Panc1 (cell line): ENCODE measurements at regions not wholly inside any gene's neighbourhood (a gene's known extent, or its start where the extent isn't known, plus 50 kb on each side); places are given as distances from the start of the nearest gene placed in this dataset.

ENCODE experiments used
- ATAC-seq: fragments of 200-7000 bp; cut with Tn5 transposase; 2 replicates; pipeline ENCODE4 v1.9.1; 2020; ENCODE audit warnings: mild to moderate bottlenecking, moderate library complexity
- BruUV-seq: library from RNA; stranded (reverse); fragments of 400-500 nt; replicated peaks from 2 replicates; lab custom pipeline; 2021; lab: Mats Ljungman, UMichigan
- CTCF ChIA-PET: fragments of 300-600 bp; sonication (Branson Sonifier 250); formaldehyde crosslinking; loops from one replicate; lab custom pipeline; 2022; ENCODE audit warnings: antibody characterized with exemption; lab: Charles Lee
- POLR2A ChIA-PET: fragments of 300-600 bp; sonication (Branson Sonifier 250); formaldehyde crosslinking; loops from one replicate; lab custom pipeline; 2022; ENCODE audit warnings: antibody characterized with exemption; lab: Charles Lee
- DNase-seq: peaks from one replicate; pipeline ENCODE4 v3.0.0-alpha.2; 2010; ENCODE audit warnings: low read depth, low spot score
- H3K27ac ChIP-seq: 2 replicates; pipeline ENCODE4 v1.5.1; 2011; ENCODE audit warnings: mild to moderate bottlenecking, low read length, inconsistent platforms
- H3K27me3 ChIP-seq: fragments of 200-500 bp; sonication (Bioruptor generic); 2 replicates; pipeline ENCODE4 v1.6.0; 2014; ENCODE audit warnings: low read length, inconsistent platforms; ENCODE audit not compliant: control insufficient read depth, insufficient read depth
- H3K36me3 ChIP-seq: fragments of 200-500 bp; sonication (Bioruptor generic); 2 replicates; pipeline ENCODE4 v1.5.1; 2014; ENCODE audit warnings: inconsistent platforms, mild to moderate bottlenecking, low read length, moderate library complexity; ENCODE audit not compliant: control insufficient read depth, insufficient read depth
- H3K4me1 ChIP-seq: 2 replicates; pipeline ENCODE4 v1.5.1; 2011; ENCODE audit warnings: inconsistent platforms, mild to moderate bottlenecking, low read length, moderate library complexity; ENCODE audit not compliant: control insufficient read depth, insufficient read depth
- H3K4me3 ChIP-seq, 2 experiments: 2 replicates each; pipeline ENCODE4 v1.5.1; 2011 to 2012; ENCODE audit warnings: low read depth in 2 of 2, low read length in 2 of 2, mild to moderate bottlenecking in 2 of 2, inconsistent platforms in 1 of 2, moderate library complexity in 1 of 2
- H3K9me3 ChIP-seq: fragments of 200-500 bp; sonication (Bioruptor generic); 2 replicates; pipeline ENCODE4 v1.5.1; 2014; ENCODE audit warnings: low read depth, mild to moderate bottlenecking, inconsistent platforms, low read length, moderate library complexity; ENCODE audit not compliant: control insufficient read depth, insufficient read depth
- POLR2AphosphoS5 ChIP-seq: IDR thresholded peaks from 2 replicates; pipeline ENCODE4 v1.6.1; 2012; ENCODE audit warnings: mild to moderate bottlenecking, low read depth, low read length, moderate library complexity
- SIN3A ChIP-seq: IDR thresholded peaks from 2 replicates; pipeline ENCODE4 v1.6.1; 2012; ENCODE audit warnings: low read depth, mild to moderate bottlenecking, low read length, moderate library complexity, borderline replicate concordance; ENCODE audit not compliant: insufficient read depth
- TCF7L2 ChIP-seq: IDR thresholded peaks from 2 replicates; pipeline ENCODE4 v1.6.1; 2011; ENCODE audit warnings: mild to moderate bottlenecking, low read depth, low read length, inconsistent platforms
- in situ Hi-C: cut with HindIII; loops from 2 replicates; pipeline ENCODE4 v1.10.0; 2016; ENCODE audit warnings: low sequenced_read_pairs, low pct_unique_long_range_greater_than_20kb
- intact Hi-C: fragments of 100-400 bp; cut with micrococcal nuclease; formaldehyde crosslinking; loops from one replicate; pipeline ENCODE4 v1.10.0; 2022; ENCODE audit not compliant: unreplicated experiment
- TF ChIP-seq, protein P1 (sequence below), 2 experiments: IDR thresholded peaks; 2 replicates each; pipeline ENCODE4 v1.6.1; 2011 to 2012; ENCODE audit warnings: low read depth in 2 of 2, control low read depth in 1 of 2, low read length in 1 of 2, mild to moderate bottlenecking in 1 of 2, moderate library complexity in 1 of 2; ENCODE audit not compliant: insufficient read depth in 1 of 2
- TF ChIP-seq, protein P2 (sequence below): fragments of 450-650 bp; IDR thresholded peaks from 2 replicates; pipeline ENCODE4 v1.5.1; 2017; ENCODE audit warnings: mild to moderate bottlenecking

DNA sequence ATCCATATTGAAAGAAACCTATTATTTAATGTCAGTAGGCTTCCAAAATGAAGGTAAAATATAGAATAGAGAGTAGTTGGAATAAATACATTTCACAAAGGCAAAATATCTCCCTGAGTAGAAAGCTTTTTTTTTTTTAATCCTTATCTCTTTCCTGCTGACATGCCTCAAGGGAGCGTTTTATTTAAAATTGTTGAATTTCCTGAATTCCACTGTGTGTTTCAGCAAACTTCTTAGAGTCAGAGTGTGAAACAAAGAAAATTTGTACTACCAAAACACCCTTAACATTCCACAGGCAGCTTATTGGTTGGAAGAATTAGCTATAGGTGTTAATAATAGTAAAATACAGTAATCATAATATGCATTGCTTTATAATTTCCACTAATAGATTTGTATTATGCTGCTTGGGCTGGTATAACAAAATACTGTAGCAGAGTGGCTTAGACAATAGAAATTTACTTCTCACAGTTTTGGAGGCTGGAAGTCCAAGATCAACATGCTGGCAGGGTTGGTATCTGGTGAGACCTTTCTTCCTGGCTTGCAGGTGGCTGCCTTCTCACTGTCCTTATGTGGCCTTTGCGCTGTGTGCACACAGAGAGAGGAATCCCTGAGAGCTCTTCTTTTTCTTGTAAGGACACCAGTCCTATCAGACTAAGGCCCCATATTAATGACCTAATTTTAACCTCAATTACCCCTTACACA, 468.4 kb upstream of the C1orf87 start:
- POLR2A ChIA-PET: no interaction called here
- no peak for ATAC-seq
- in situ Hi-C loops: no loop called here
- no TSS peak for BruUV-seq
- intact Hi-C loops: no loop called here
- Histone ChIP-seq H3K27ac (no peak overlapping the region), H3K36me3 (no peaks in the 10 kb centered on the region), H3K9me3 (no peaks in the 10 kb centered on the region), H3K4me3 (no peak overlapping the region), H3K27me3 (no peaks in the 10 kb centered on the region), H3K4me1 (no peaks in the 10 kb centered on the region)
- DNase-seq: no peak
- CTCF ChIA-PET: no interaction called here
- TF ChIP-seq, protein P1, sequence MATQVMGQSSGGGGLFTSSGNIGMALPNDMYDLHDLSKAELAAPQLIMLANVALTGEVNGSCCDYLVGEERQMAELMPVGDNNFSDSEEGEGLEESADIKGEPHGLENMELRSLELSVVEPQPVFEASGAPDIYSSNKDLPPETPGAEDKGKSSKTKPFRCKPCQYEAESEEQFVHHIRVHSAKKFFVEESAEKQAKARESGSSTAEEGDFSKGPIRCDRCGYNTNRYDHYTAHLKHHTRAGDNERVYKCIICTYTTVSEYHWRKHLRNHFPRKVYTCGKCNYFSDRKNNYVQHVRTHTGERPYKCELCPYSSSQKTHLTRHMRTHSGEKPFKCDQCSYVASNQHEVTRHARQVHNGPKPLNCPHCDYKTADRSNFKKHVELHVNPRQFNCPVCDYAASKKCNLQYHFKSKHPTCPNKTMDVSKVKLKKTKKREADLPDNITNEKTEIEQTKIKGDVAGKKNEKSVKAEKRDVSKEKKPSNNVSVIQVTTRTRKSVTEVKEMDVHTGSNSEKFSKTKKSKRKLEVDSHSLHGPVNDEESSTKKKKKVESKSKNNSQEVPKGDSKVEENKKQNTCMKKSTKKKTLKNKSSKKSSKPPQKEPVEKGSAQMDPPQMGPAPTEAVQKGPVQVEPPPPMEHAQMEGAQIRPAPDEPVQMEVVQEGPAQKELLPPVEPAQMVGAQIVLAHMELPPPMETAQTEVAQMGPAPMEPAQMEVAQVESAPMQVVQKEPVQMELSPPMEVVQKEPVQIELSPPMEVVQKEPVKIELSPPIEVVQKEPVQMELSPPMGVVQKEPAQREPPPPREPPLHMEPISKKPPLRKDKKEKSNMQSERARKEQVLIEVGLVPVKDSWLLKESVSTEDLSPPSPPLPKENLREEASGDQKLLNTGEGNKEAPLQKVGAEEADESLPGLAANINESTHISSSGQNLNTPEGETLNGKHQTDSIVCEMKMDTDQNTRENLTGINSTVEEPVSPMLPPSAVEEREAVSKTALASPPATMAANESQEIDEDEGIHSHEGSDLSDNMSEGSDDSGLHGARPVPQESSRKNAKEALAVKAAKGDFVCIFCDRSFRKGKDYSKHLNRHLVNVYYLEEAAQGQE (IDR thresholded peaks at IDR 0.05; ENCODE audit: insufficient read depth in 1 of 2, low read depth in 2 of 2, low read length in 1 of 2): no peak
- TF ChIP-seq SIN3A: no peak
- TF ChIP-seq, protein P2, sequence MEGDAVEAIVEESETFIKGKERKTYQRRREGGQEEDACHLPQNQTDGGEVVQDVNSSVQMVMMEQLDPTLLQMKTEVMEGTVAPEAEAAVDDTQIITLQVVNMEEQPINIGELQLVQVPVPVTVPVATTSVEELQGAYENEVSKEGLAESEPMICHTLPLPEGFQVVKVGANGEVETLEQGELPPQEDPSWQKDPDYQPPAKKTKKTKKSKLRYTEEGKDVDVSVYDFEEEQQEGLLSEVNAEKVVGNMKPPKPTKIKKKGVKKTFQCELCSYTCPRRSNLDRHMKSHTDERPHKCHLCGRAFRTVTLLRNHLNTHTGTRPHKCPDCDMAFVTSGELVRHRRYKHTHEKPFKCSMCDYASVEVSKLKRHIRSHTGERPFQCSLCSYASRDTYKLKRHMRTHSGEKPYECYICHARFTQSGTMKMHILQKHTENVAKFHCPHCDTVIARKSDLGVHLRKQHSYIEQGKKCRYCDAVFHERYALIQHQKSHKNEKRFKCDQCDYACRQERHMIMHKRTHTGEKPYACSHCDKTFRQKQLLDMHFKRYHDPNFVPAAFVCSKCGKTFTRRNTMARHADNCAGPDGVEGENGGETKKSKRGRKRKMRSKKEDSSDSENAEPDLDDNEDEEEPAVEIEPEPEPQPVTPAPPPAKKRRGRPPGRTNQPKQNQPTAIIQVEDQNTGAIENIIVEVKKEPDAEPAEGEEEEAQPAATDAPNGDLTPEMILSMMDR: no peak
- TF ChIP-seq TCF7L2: no peak
- TF ChIP-seq POLR2AphosphoS5: no peak

DNA sequence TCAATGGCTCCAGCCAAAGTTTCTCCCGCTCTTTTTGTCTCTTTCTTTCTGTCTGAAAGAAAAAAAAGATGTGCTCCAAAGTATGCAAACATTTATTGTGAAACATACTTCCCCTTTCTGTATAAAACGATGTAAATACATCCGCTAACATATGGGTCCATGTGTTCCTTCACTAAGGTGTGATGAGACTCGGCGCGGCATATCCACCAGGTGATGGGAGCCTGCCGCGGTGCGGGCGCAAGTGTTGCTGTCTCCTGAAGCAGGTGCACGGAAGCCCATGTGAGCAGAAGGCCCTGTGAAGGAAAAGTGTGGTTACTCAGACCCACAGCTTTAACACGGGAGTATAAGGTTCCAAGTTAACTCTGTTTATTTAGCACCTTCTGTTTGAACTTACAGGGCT, 466.6 kb upstream of the C1orf87 start:
- POLR2A ChIA-PET: no interaction called here
- DNase-seq (no peak), ATAC-seq (no peak)
- no peaks in the 10 kb centered on the region for H3K36me3 ChIP-seq
- H3K4me3 ChIP-seq: no peak overlapping the region
- H3K27ac ChIP-seq: no peak overlapping the region
- no peaks in the 10 kb centered on the region for H3K4me1 ChIP-seq
- intact Hi-C loops: no loop called here
- BruUV-seq: no TSS peak
- no peaks in the 10 kb centered on the region for H3K27me3 ChIP-seq
- in situ Hi-C loops: no loop called here
- TF ChIP-seq TCF7L2 (no peak), POLR2AphosphoS5 (no peak), SIN3A (no peak)
- TF ChIP-seq, protein P2: no peak
- TF ChIP-seq, protein P1 (IDR thresholded peaks at IDR 0.05; ENCODE audit: insufficient read depth in 1 of 2, low read depth in 2 of 2, low read length in 1 of 2): no peak
- CTCF ChIA-PET: no interaction called here
- H3K9me3 ChIP-seq: no peaks in the 10 kb centered on the region
